ENCODE measurements at regions not wholly inside any gene's neighbourhood (a gene's known extent, or its start where the extent isn't known, plus 50 kb on each side); places are given as distances from the start of the nearest gene placed in this dataset.

GRCh38 chr5:171604195-171604594 is 181.4 kb upstream of the SMIM23 start:
- TF ChIP-seq POLR2A (IDR thresholded peaks at IDR 0.05; ENCODE audit: low read depth, low read length), result no peak
- TF ChIP-seq CTCF (conservative IDR thresholded peaks at IDR 0.05; ENCODE audit: low read depth, low read length), result no peak
- no peak for TF ChIP-seq RFX5 (IDR thresholded peaks at IDR 0.05; ENCODE audit: low read depth, low read length)
- no peak for TF ChIP-seq MXI1 (IDR thresholded peaks at IDR 0.05; ENCODE audit: borderline replicate concordance, low read depth, low read length)
